Ascending aorta (tissue), 2 donors: ENCODE measurements at regions not wholly inside any gene's neighbourhood (a gene's known extent, or its start where the extent isn't known, plus 50 kb on each side); places are given as distances from the start of the nearest gene placed in this dataset.

Source experiments
- DNase-seq, 2 donors: peaks; one replicate each; pipeline ENCODE4 v3.0.0-alpha.2; 2019; ENCODE audit warnings: low spot score in 2 of 2
- H3K27ac ChIP-seq, 2 donors: fragments of 200-600 bp; sonication (generic); one replicate each; pipeline ENCODE4 v1.5.1; 2016 to 2017; ENCODE audit warnings: mild to moderate bottlenecking in 1 of 2
- H3K27me3 ChIP-seq: fragments of 200-600 bp; sonication (generic); one replicate; pipeline ENCODE4 v1.5.1; 2017
- H3K36me3 ChIP-seq, 2 donors: fragments of 200-600 bp; sonication (generic); one replicate each; pipeline ENCODE4 v1.5.1; 2016
- H3K4me1 ChIP-seq, 2 donors: fragments of 200-600 bp; sonication (generic); one replicate each; pipeline ENCODE4 v1.5.1; 2016 to 2017; ENCODE audit warnings: mild to moderate bottlenecking in 1 of 2
- H3K4me3 ChIP-seq, 2 donors: fragments of 200-600 bp; sonication (generic); one replicate each; pipeline ENCODE4 v1.5.1; 2016 to 2017; ENCODE audit warnings: mild to moderate bottlenecking in 1 of 2
- H3K9me3 ChIP-seq, 2 donors: fragments of 200-600 bp; sonication (generic); one replicate each; pipeline ENCODE4 v1.5.1; 2016
- CTCF ChIP-seq, 3 experiments: fragments of 200-600 bp in 2 of 3; fragments of 450-650 bp in 1 of 3; sonication (generic) in 2 of 3; IDR thresholded peaks; one replicate each; pipeline ENCODE4 v1.5.1; 2016 to 2019; ENCODE audit warnings: antibody characterized with exemption in 3 of 3, mild to moderate bottlenecking in 1 of 3, moderate library complexity in 1 of 3
- intact Hi-C: fragments of 100-400 bp; cut with DNase I; formaldehyde crosslinking; loops from one replicate; pipeline ENCODE4 v1.15.1; 2023

DNA sequence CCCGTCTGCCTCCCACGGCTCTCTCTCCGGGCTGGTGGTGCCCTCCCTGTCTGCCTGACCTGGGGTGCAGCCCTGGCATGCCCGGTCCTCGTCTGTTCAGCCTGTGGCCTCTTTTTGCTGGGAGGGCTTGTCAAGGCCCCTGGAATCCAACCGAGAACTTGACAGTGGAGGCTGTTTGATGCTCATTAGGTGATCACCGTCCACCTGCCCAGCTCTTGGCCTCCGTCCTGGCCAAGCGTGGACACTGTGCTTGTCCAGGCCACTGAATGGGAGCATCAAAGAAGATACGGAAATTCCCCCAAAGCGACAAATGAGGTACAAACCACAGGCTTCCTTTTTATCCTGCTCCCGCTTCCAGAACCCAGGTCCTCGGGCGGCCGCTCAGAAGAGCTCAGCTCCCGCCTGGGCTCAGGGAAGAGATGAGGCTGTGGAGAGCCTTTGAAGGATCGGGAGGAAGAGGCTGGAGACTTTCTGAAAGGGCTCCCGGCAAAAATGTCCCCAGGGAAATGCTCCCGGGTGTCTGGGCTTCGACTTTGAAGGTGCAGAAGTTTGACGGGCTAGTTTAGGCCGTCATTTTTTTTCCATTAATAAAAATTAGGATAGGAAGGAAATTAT is 1273.9 kb downstream of the BRD1 start:
- intact Hi-C loops = no loop called here
- Histone ChIP-seq H3K4me3 (no peak overlapping the region), H3K27ac (no peak overlapping the region), H3K36me3 (no peaks in the 10 kb centered on the region), H3K9me3 (no peaks in the 10 kb centered on the region), H3K27me3 (no peaks in the 10 kb centered on the region), H3K4me1 (no peaks in the 10 kb centered on the region)
- DNase-seq = no peak
- TF ChIP-seq CTCF (IDR thresholded peaks at IDR 0.05) = no peak

DNA sequence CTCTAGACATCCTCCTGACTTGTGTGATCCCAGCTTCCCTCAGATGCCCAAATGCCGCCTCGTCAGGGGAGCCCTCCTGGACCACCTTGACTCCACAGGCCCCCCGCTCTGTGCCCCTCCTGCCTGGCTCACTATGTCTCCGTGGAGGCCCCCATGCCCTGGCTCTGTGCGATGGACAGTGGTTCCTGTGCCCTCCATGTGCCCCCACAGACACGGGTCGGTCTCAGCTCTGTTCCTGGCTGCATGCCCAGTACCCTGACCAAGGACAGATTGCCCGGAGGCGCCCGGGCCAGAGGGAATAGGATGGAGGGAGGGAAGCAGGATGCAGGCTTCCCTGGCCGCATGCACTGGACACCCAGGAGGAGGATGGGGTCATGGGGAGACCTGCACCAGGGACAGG is 1274.6 kb downstream of the BRD1 start:
- no peaks in the 10 kb centered on the region for H3K36me3 ChIP-seq
- no peak for DNase-seq
- H3K27ac ChIP-seq = no peak overlapping the region
- H3K27me3 ChIP-seq = no peaks in the 10 kb centered on the region
- H3K4me1 ChIP-seq = no peaks in the 10 kb centered on the region
- intact Hi-C loops = no loop called here
- no peaks in the 10 kb centered on the region for H3K9me3 ChIP-seq
- H3K4me3 ChIP-seq = no peak overlapping the region
- TF ChIP-seq CTCF (IDR thresholded peaks at IDR 0.05) = no peak

DNA sequence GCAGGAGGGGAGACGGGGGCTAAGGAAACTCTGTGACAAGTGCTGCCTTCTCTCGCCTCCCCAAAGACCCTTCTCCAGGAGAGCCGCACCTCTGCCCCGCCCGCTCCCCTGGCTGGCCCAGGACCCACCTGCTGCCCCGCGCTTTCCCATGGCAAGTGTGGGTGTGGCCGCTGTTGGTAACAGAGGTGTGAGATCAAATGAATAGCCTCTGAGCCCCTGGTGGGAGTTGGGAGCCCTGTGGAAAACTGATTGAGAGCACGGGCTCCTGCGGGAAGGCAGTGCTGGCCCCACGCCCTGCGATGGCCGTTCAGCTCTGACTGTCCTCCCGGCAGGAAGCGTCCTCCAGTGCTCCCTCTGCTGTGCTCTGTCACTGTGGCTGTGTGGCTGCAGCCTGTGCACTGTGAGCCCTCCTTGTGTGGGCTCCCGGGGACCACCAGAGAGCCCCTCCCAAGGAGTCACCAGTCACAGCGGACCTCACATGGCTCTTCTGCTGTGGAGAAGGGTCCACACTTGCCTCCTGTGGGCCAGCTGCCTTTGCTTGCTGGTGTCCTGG is 1275.9 kb downstream of the BRD1 start:
- no peaks in the 10 kb centered on the region for H3K4me1 ChIP-seq
- intact Hi-C loops = no loop called here
- TF ChIP-seq CTCF (IDR thresholded peaks at IDR 0.05) = no peak

GRCh38 chr22:48551061-48551460 is 1276.6 kb downstream of the BRD1 start:
- TF ChIP-seq CTCF (IDR thresholded peaks at IDR 0.05) = no peak
- Histone ChIP-seq H3K27ac (no peak overlapping the region), H3K4me1 (no peaks in the 10 kb centered on the region), H3K4me3 (no peak overlapping the region), H3K9me3 (no peaks in the 10 kb centered on the region), H3K36me3 (no peaks in the 10 kb centered on the region), H3K27me3 (no peaks in the 10 kb centered on the region)
- intact Hi-C loops = no loop called here
- no peak for DNase-seq

More for the DNA sequence above, 1275.9 kb downstream of the BRD1 start:
- Histone ChIP-seq H3K27me3 (no peaks in the 10 kb centered on the region), H3K27ac (no peak overlapping the region), H3K36me3 (no peaks in the 10 kb centered on the region), H3K4me3 (no peak overlapping the region), H3K9me3 (no peaks in the 10 kb centered on the region)
- no peak for DNase-seq

DNA sequence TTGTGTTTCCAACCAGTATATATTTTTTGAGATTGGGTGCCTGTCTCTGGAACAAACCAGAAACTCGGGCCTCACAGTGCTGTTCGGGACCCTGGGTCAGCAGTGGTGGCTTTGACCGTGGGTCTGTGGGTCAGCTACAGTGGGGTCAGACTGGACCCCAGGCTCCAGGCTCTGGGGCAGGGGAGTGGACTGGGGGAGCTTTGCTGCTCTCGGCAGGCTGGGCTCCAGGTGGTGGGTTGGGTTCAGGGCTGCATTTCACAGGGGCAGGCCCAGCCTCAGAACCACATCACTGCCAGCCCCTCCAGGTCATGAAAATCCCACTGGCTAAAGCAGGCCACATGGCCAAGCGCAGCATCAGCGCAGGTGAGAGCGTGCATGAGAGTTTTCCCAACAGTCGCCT is 1279.3 kb downstream of the BRD1 start:
- Histone ChIP-seq H3K27me3 (no peaks in the 10 kb centered on the region), H3K27ac (no peak overlapping the region), H3K4me3 (no peak overlapping the region), H3K36me3 (no peaks in the 10 kb centered on the region), H3K9me3 (no peaks in the 10 kb centered on the region), H3K4me1 (no peaks in the 10 kb centered on the region)
- intact Hi-C loops = no loop called here
- no peak for DNase-seq
- no peak for TF ChIP-seq CTCF (IDR thresholded peaks at IDR 0.05)

DNA sequence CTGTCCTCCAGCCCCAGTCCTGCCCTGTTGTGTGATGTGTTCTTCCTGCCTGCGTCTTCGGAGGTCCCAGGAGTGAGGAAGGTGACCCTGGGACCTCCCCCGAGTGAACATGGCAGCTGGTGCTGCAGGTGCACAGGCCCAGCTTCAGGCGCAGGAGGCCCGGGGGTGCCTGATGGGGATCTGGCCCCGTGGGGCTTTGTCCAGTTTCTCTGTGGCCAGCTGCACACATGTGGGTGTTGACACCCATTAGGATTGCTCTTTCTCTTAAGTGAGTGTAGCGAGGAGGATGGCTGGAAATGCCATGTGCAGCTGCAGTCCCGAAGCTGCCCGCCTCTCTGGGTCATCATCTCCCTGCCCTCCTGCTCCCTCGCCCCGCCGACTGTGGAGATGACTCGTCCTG is 1279.7 kb downstream of the BRD1 start:
- intact Hi-C loops = no loop called here
- no peak for TF ChIP-seq CTCF (IDR thresholded peaks at IDR 0.05)
- Histone ChIP-seq H3K27ac (no peak overlapping the region), H3K4me1 (no peaks in the 10 kb centered on the region), H3K27me3 (no peaks in the 10 kb centered on the region), H3K9me3 (no peaks in the 10 kb centered on the region), H3K36me3 (no peaks in the 10 kb centered on the region), H3K4me3 (no peak overlapping the region)
- DNase-seq = no peak
